ENCODE measurements at regions not wholly inside any gene's neighbourhood (a gene's known extent, or its start where the extent isn't known, plus 50 kb on each side); places are given as distances from the start of the nearest gene placed in this dataset.

GRCh38 chr11:34756591-34756990 lies 135.7 kb downstream of the EHF start:
- TF ChIP-seq, protein P1, sequence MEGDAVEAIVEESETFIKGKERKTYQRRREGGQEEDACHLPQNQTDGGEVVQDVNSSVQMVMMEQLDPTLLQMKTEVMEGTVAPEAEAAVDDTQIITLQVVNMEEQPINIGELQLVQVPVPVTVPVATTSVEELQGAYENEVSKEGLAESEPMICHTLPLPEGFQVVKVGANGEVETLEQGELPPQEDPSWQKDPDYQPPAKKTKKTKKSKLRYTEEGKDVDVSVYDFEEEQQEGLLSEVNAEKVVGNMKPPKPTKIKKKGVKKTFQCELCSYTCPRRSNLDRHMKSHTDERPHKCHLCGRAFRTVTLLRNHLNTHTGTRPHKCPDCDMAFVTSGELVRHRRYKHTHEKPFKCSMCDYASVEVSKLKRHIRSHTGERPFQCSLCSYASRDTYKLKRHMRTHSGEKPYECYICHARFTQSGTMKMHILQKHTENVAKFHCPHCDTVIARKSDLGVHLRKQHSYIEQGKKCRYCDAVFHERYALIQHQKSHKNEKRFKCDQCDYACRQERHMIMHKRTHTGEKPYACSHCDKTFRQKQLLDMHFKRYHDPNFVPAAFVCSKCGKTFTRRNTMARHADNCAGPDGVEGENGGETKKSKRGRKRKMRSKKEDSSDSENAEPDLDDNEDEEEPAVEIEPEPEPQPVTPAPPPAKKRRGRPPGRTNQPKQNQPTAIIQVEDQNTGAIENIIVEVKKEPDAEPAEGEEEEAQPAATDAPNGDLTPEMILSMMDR (IDR thresholded peaks at IDR 0.05; ENCODE audit: low read depth, low read length), result no peak
- TF ChIP-seq POLR2A (IDR thresholded peaks at IDR 0.05; ENCODE audit: extremely low read depth, insufficient read length) (no peak), MYC (IDR thresholded peaks at IDR 0.05; ENCODE audit: low read depth, low read length) (no peak)
- TF ChIP-seq, protein P2, sequence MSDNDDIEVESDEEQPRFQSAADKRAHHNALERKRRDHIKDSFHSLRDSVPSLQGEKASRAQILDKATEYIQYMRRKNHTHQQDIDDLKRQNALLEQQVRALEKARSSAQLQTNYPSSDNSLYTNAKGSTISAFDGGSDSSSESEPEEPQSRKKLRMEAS (IDR thresholded peaks at IDR 0.05; ENCODE audit: low read depth, low read length), result no peak
